GM12878 (cell line): ENCODE measurements at regions not wholly inside any gene's neighbourhood (a gene's known extent, or its start where the extent isn't known, plus 50 kb on each side); places are given as distances from the start of the nearest gene placed in this dataset.

Source experiments
- ATAC-seq: fragments of 200-7000 bp; cut with Tn5 transposase; 3 replicates; pipeline ENCODE4 v1.9.1; 2020; ENCODE audit warnings: mild to moderate bottlenecking, moderate library complexity
- BruUV-seq: library from RNA; stranded (reverse); fragments of 400-500 nt; replicated peaks from 2 replicates; lab custom pipeline; 2021; lab: Mats Ljungman, UMichigan
- CTCF ChIA-PET: fragments of 300-600 bp; sonication (Branson Sonifier 250); formaldehyde crosslinking; extraction: SDS; loops from one replicate; lab custom pipeline; 2021; ENCODE audit warnings: inconsistent platforms; lab: Yijun Ruan, JAX
- POLR2A ChIA-PET: fragments of 350-600 bp; formaldehyde crosslinking; extraction: SDS; loops from one replicate; lab custom pipeline; 2021; ENCODE audit warnings: inconsistent platforms; lab: Charles Lee
- RAD21 ChIA-PET: fragments of 300-600 bp; sonication (Branson Sonifier 250); formaldehyde crosslinking; loops from one replicate; lab custom pipeline; 2023; ENCODE audit warnings: antibody characterized with exemption; ENCODE audit not compliant: unreplicated experiment; lab: Charles Lee
- SMC1A ChIA-PET: fragments of 300-600 bp; sonication (Branson Sonifier 250); formaldehyde crosslinking; loops from one replicate; lab custom pipeline; 2023; ENCODE audit not compliant: unreplicated experiment, uncharacterized antibody; lab: Charles Lee
- DNase-seq: peaks from one replicate; pipeline ENCODE4 v3.0.0-alpha.2; 2011; ENCODE audit warnings: low read depth, low spot score
- FAIRE-seq: peaks from 3 replicates; lab custom pipeline; 2011; peaks lifted over from hg19 to GRCh38; lab: Jason Lieb, UNC
- H2AFZ ChIP-seq: 2 replicates; pipeline ENCODE4 v1.6.0; 2011; ENCODE audit warnings: low read depth, low read length, control low read depth; ENCODE audit not compliant: control insufficient read depth
- H3K27ac ChIP-seq: 2 replicates; pipeline ENCODE4 v1.5.1; 2011; ENCODE audit warnings: control low read depth; ENCODE audit not compliant: control insufficient read depth, insufficient read depth
- H3K27me3 ChIP-seq, 2 experiments: replicated peaks in 1 of 2; 2 replicates each; pipeline versions ENCODE4 v1.6.0 to v1.6.1; 2011; ENCODE audit warnings: low read length in 1 of 2; ENCODE audit not compliant: control insufficient read depth in 2 of 2, insufficient read depth in 2 of 2
- H3K36me3 ChIP-seq, 2 experiments: 2 replicates each; pipeline ENCODE4 v1.5.1; 2011; ENCODE audit warnings: low read length in 1 of 2; ENCODE audit not compliant: control insufficient read depth in 2 of 2, insufficient read depth in 2 of 2
- H3K4me1 ChIP-seq: 2 replicates; pipeline ENCODE4 v1.6.1; 2011; ENCODE audit warnings: mild to moderate bottlenecking, low read length, moderate library complexity, mixed read lengths; ENCODE audit not compliant: control insufficient read depth, insufficient read depth
- H3K4me2 ChIP-seq: 2 replicates; pipeline ENCODE4 v1.6.0; 2011; ENCODE audit warnings: control low read depth; ENCODE audit not compliant: control insufficient read depth, insufficient read depth
- H3K4me3 ChIP-seq: fragments of 200-600 bp; sonication (generic); 2 replicates; pipeline ENCODE4 v1.5.1; 2016
- H3K79me2 ChIP-seq: 2 replicates; pipeline ENCODE4 v1.6.0; 2011; ENCODE audit warnings: low read length; ENCODE audit not compliant: control insufficient read depth, insufficient read depth
- H3K9ac ChIP-seq: 2 replicates; pipeline ENCODE4 v1.8.0; 2011; ENCODE audit warnings: low read length, control low read depth, mixed read lengths; ENCODE audit not compliant: control insufficient read depth, insufficient read depth
- H3K9me3 ChIP-seq: replicated peaks from 3 replicates; pipeline ENCODE4 v1.5.1; 2011; ENCODE audit warnings: mild to moderate bottlenecking, low read length; ENCODE audit not compliant: control insufficient read depth, insufficient read depth
- H4K20me1 ChIP-seq: 2 replicates; pipeline ENCODE4 v1.6.0; 2011; ENCODE audit not compliant: control insufficient read depth, insufficient read depth
- BCL11A ChIP-seq: IDR thresholded peaks from 2 replicates; pipeline ENCODE4 v1.6.1; 2011; ENCODE audit warnings: low read depth, low read length
- CBX3 ChIP-seq: fragments of 200-600 bp; sonication (generic); IDR thresholded peaks from 2 replicates; pipeline ENCODE4 v1.6.1; 2016; ENCODE audit warnings: low read depth, borderline replicate concordance
- EP300 ChIP-seq, 2 experiments: fragments of 150-350 bp in 1 of 2; IDR thresholded peaks; 2 replicates each; pipeline ENCODE4 v1.6.1; 2011 to 2012; ENCODE audit warnings: low read depth in 2 of 2, low read length in 2 of 2, borderline replicate concordance in 1 of 2, improper control_type of control experiment in 1 of 2, inconsistent platforms in 1 of 2; ENCODE audit not compliant: control insufficient read depth in 1 of 2
- GABPA ChIP-seq: IDR thresholded peaks from 2 replicates; pipeline ENCODE4 v1.6.1; 2014; ENCODE audit warnings: antibody characterized with exemption, low read depth, mild to moderate bottlenecking, inconsistent platforms
- LARP7 ChIP-seq: fragments of 450-650 bp; IDR thresholded peaks from 2 replicates; pipeline ENCODE4 v1.6.1; 2017; ENCODE audit warnings: mild to moderate bottlenecking
- MAX ChIP-seq: IDR thresholded peaks from 2 replicates; pipeline ENCODE4 v1.6.1; 2012; ENCODE audit warnings: low read depth, low read length, improper control_type of control experiment
- MEF2A ChIP-seq: IDR thresholded peaks from 2 replicates; pipeline ENCODE4 v1.6.1; 2011; ENCODE audit warnings: low read depth, mild to moderate bottlenecking, low read length, moderate library complexity; ENCODE audit not compliant: insufficient read depth
- MYB ChIP-seq: fragments of 150-350 bp; IDR thresholded peaks from 2 replicates; pipeline ENCODE4 v1.6.1; 2014; ENCODE audit warnings: mild to moderate bottlenecking, low read depth, low read length, borderline replicate concordance
- POLR2AphosphoS2 ChIP-seq: IDR thresholded peaks from 2 replicates; pipeline ENCODE4 v1.6.1; 2011; ENCODE audit warnings: low read depth, mild to moderate bottlenecking, low read length, improper control_type of control experiment, moderate library complexity
- SMAD1 ChIP-seq: fragments of 450-650 bp; IDR thresholded peaks from 2 replicates; pipeline ENCODE4 v1.6.1; 2018; ENCODE audit warnings: mild to moderate bottlenecking, low read depth; ENCODE audit not compliant: partially characterized antibody
- SREBF1 ChIP-seq: IDR thresholded peaks from 2 replicates; pipeline ENCODE4 v1.6.1; 2012; ENCODE audit warnings: mild to moderate bottlenecking, low read length
- SREBF2 ChIP-seq: IDR thresholded peaks from 2 replicates; pipeline ENCODE4 v1.6.1; 2012; ENCODE audit warnings: mild to moderate bottlenecking, low read length
- ZNF24 ChIP-seq: fragments of 450-650 bp; IDR thresholded peaks from 2 replicates; pipeline ENCODE4 v1.6.1; 2017; ENCODE audit warnings: antibody characterized with exemption, mild to moderate bottlenecking
- WGBS: methylation state at CpG from one replicate; pipeline ENCODE4 v1.1.6; 2016; ENCODE audit warnings: low lambda C conversion rate; ENCODE audit not compliant: insufficient replicate concordance, insufficient coverage; ENCODE audit errors: missing lambda C conversion rate; 5-methylcytosine and 5-hydroxymethylcytosine counted together
- in situ Hi-C: fragments of 300-500 bp; cut with MboI; formaldehyde crosslinking; loops from 9 replicates; pipeline ENCODE4 v1.14.3; 2018; ENCODE audit warnings: mixed read lengths
- intact Hi-C: fragments of 100-400 bp; cut with micrococcal nuclease; formaldehyde crosslinking; loops from one replicate; pipeline ENCODE4 v1.14.2; 2022; ENCODE audit not compliant: unreplicated experiment
- TF ChIP-seq, protein P1 (sequence below): IDR thresholded peaks from 2 replicates; pipeline ENCODE4 v1.6.1; 2012; ENCODE audit warnings: improper control_type of control experiment, low read depth, low read length; ENCODE audit not compliant: insufficient replicate concordance

GRCh38 chr6:164130585-164130984, 716.1 kb downstream of the QKI start:
- POLR2A ChIA-PET, result no interaction called here
- FAIRE-seq (no peak), DNase-seq (no peak)
- Histone ChIP-seq H3K27me3 (no peaks in the 10 kb centered on the region), H2AFZ (no peak overlapping the region), H3K27ac (no peak overlapping the region)
- SMC1A ChIA-PET, result no interaction called here
- TF ChIP-seq BCL11A (no peak), EP300 (IDR thresholded peaks at IDR 0.05; ENCODE audit: borderline replicate concordance in 1 of 2, control insufficient read depth in 1 of 2, low read depth in 2 of 2, low read length in 2 of 2) (no peak), MAX (no peak)
- TF ChIP-seq, all 136 proteins: peak for 0
- ChIA-PET RAD21 (no interaction called here), CTCF (no interaction called here)
- Histone ChIP-seq H3K9ac (no peak overlapping the region), H3K4me1 (no peaks in the 10 kb centered on the region), H3K4me2 (no peak overlapping the region), H3K79me2 (no peaks in the 10 kb centered on the region), H3K4me3 (no peak overlapping the region), H3K9me3 (no peaks in the 10 kb centered on the region), H3K36me3 (no peaks in the 10 kb centered on the region), H4K20me1 (no peaks in the 10 kb centered on the region)
- no TSS peak for BruUV-seq
- in situ Hi-C loops (no loop called here), intact Hi-C loops (no loop called here)
- WGBS, result 8% methylated on average over 2 of the region's 2 CpGs
- ATAC-seq, result no peak

DNA sequence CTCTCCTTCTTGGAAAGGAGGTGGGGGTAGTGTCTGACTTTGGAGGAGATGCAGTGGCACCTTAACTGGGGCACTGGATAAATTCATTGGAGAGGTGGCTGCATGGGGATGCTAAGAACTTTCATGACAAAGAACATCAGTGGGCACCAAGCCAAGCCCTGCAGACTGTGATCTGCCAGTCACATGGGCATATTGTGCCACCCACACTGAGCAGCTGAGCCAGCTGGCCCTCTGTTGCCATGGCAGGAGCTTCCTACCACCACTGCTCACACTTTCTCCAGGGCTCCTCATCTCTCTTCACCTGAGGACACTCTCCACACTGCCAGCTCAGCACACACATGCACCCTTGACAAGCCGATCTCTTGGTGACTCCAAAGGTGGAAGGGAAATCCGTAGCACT, 715.6 kb downstream of the QKI start:
- H3K79me2 ChIP-seq, result no peaks in the 10 kb centered on the region
- ATAC-seq (no peak), FAIRE-seq (no peak), DNase-seq (no peak)
- ChIA-PET POLR2A (no interaction called here), SMC1A (no interaction called here), CTCF (no interaction called here), RAD21 (no interaction called here)
- BruUV-seq, result no TSS peak
- H3K27ac ChIP-seq, result no peak overlapping the region
- in situ Hi-C loops, result no loop called here
- no peak overlapping the region for H3K4me3 ChIP-seq
- H2AFZ ChIP-seq, result no peak overlapping the region
- H3K4me2 ChIP-seq, result no peak overlapping the region
- no peaks in the 10 kb centered on the region for H3K4me1 ChIP-seq
- H4K20me1 ChIP-seq, result no peaks in the 10 kb centered on the region
- H3K9ac ChIP-seq, result no peak overlapping the region
- no peaks in the 10 kb centered on the region for H3K9me3 ChIP-seq
- no peaks in the 10 kb centered on the region for H3K36me3 ChIP-seq
- no peaks in the 10 kb centered on the region for H3K27me3 ChIP-seq
- WGBS, result 23% methylated on average over 2 of the region's 2 CpGs
- intact Hi-C loops, result no loop called here
- TF ChIP-seq GABPA, result no peak
- no peak for TF ChIP-seq SREBF1
- no peak for TF ChIP-seq LARP7
- TF ChIP-seq MEF2A, result no peak
- no peak for TF ChIP-seq CBX3
- TF ChIP-seq SMAD1, result no peak
- no peak for TF ChIP-seq MYB
- TF ChIP-seq, protein P1, sequence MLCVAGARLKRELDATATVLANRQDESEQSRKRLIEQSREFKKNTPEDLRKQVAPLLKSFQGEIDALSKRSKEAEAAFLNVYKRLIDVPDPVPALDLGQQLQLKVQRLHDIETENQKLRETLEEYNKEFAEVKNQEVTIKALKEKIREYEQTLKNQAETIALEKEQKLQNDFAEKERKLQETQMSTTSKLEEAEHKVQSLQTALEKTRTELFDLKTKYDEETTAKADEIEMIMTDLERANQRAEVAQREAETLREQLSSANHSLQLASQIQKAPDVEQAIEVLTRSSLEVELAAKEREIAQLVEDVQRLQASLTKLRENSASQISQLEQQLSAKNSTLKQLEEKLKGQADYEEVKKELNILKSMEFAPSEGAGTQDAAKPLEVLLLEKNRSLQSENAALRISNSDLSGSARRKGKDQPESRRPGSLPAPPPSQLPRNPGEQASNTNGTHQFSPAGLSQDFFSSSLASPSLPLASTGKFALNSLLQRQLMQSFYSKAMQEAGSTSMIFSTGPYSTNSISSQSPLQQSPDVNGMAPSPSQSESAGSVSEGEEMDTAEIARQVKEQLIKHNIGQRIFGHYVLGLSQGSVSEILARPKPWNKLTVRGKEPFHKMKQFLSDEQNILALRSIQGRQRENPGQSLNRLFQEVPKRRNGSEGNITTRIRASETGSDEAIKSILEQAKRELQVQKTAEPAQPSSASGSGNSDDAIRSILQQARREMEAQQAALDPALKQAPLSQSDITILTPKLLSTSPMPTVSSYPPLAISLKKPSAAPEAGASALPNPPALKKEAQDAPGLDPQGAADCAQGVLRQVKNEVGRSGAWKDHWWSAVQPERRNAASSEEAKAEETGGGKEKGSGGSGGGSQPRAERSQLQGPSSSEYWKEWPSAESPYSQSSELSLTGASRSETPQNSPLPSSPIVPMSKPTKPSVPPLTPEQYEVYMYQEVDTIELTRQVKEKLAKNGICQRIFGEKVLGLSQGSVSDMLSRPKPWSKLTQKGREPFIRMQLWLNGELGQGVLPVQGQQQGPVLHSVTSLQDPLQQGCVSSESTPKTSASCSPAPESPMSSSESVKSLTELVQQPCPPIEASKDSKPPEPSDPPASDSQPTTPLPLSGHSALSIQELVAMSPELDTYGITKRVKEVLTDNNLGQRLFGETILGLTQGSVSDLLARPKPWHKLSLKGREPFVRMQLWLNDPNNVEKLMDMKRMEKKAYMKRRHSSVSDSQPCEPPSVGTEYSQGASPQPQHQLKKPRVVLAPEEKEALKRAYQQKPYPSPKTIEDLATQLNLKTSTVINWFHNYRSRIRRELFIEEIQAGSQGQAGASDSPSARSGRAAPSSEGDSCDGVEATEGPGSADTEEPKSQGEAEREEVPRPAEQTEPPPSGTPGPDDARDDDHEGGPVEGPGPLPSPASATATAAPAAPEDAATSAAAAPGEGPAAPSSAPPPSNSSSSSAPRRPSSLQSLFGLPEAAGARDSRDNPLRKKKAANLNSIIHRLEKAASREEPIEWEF, result no peak
- TF ChIP-seq SREBF2, result no peak
- TF ChIP-seq POLR2AphosphoS2, result no peak
- TF ChIP-seq ZNF24, result no peak
- TF ChIP-seq EP300 (IDR thresholded peaks at IDR 0.05; ENCODE audit: borderline replicate concordance in 1 of 2, control insufficient read depth in 1 of 2, low read depth in 2 of 2, low read length in 2 of 2), result no peak
